Endothelial cell (in vitro differentiated cells): ENCODE measurements at regions not wholly inside any gene's neighbourhood (a gene's known extent, or its start where the extent isn't known, plus 50 kb on each side); places are given as distances from the start of the nearest gene placed in this dataset.
"Not testable (repeated sequence)": the region's sequence is repeated elsewhere in the genome, so short reads cannot be mapped to it uniquely, and the experiment has no call there.

Source experiments
- DNase-seq: peaks from one replicate; pipeline ENCODE4 v3.0.0; 2021; ENCODE audit warnings: low spot score
- H3K27ac Mint-ChIP-seq: one replicate; pipeline ENCODE4 v1.8.0; 2021; ENCODE audit warnings: mixed read lengths, inconsistent platforms; ENCODE audit not compliant: unreplicated experiment
- H3K27me3 Mint-ChIP-seq: one replicate; pipeline ENCODE4 v1.8.0; 2021; ENCODE audit warnings: mild to moderate bottlenecking, moderate library complexity, mixed read lengths, inconsistent platforms; ENCODE audit not compliant: unreplicated experiment
- H3K36me3 Mint-ChIP-seq: one replicate; pipeline ENCODE4 v1.8.0; 2021; ENCODE audit warnings: mild to moderate bottlenecking, low read depth, mixed read lengths, inconsistent platforms; ENCODE audit not compliant: unreplicated experiment
- H3K4me1 Mint-ChIP-seq: one replicate; pipeline ENCODE4 v1.8.0; 2021; ENCODE audit warnings: mild to moderate bottlenecking, mixed read lengths, inconsistent platforms; ENCODE audit not compliant: unreplicated experiment
- H3K4me3 Mint-ChIP-seq: one replicate; pipeline ENCODE4 v1.8.0; 2021; ENCODE audit warnings: mild to moderate bottlenecking, mixed read lengths, inconsistent platforms; ENCODE audit not compliant: unreplicated experiment
- H3K9me3 Mint-ChIP-seq: one replicate; pipeline ENCODE4 v1.8.0; 2021; ENCODE audit warnings: mixed read lengths, inconsistent platforms; ENCODE audit not compliant: unreplicated experiment
- TF ChIP-seq, protein P1 (sequence below): fragments of 200-600 bp; sonication (generic); IDR thresholded peaks from one replicate; pipeline ENCODE4 v1.5.0; 2021; ENCODE audit warnings: antibody characterized with exemption; ENCODE audit not compliant: unreplicated experiment

DNA sequence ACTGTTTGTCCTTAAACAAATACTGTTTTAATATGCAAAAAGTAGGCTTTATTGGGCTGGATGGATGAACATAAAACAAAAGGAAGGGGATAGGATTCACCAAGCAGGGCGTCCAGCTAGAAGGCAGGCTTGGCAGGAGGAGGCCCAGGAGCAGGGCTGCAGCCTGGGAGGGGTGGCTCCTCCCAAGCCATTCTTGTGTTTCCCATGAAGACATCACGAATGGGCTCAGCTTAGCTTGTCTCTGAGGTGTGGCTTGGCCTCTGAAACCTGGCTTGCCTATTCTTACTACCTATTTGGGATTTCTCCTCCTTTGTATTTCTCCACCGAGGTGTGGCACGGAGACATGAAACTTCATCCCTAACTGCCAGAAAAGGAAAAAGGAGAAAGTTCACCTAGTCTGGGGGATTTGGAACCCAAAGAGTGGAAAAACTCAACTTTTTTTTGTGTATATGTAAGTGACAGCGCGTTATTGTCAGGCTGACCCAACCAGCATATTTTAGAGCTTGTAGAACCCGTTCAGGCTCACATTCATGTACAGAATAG lies 481.9 kb upstream of the SPRED2 start:
- no peak overlapping the region for H3K4me3 Mint-ChIP-seq
- TF ChIP-seq, protein P1, sequence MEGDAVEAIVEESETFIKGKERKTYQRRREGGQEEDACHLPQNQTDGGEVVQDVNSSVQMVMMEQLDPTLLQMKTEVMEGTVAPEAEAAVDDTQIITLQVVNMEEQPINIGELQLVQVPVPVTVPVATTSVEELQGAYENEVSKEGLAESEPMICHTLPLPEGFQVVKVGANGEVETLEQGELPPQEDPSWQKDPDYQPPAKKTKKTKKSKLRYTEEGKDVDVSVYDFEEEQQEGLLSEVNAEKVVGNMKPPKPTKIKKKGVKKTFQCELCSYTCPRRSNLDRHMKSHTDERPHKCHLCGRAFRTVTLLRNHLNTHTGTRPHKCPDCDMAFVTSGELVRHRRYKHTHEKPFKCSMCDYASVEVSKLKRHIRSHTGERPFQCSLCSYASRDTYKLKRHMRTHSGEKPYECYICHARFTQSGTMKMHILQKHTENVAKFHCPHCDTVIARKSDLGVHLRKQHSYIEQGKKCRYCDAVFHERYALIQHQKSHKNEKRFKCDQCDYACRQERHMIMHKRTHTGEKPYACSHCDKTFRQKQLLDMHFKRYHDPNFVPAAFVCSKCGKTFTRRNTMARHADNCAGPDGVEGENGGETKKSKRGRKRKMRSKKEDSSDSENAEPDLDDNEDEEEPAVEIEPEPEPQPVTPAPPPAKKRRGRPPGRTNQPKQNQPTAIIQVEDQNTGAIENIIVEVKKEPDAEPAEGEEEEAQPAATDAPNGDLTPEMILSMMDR: no peak
- H3K36me3 Mint-ChIP-seq: no peaks in the 10 kb centered on the region
- peaks cover 3% of the 10 kb centered on the region for H3K4me1 Mint-ChIP-seq
- H3K9me3 Mint-ChIP-seq: no peaks in the 10 kb centered on the region
- DNase-seq: no peak
- H3K27ac Mint-ChIP-seq: no peak overlapping the region
- H3K27me3 Mint-ChIP-seq: no peaks in the 10 kb centered on the region

DNA sequence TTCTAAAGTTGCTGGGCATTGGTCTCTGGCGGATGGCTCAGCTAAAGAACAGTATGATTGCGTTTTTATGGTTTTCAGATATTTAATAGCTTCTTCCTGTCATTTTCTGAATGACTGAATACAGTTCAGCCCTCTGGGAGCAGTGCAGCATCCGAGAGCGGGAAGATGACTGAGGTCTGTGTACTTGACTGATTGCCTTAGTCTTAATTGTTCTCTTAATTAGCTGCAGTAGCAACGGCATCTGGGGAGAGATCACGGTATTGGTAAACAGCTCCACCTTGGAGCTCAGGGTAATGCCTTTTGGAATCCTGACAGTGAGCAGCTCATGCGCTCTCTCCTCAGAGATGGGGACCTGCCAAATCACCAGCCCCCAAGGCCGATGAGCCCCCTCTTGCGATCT lies 481.4 kb upstream of the SPRED2 start:
- no peak for DNase-seq
- Mint-ChIP-seq H3K27ac (no peak overlapping the region), H3K4me1 (peaks cover 7% of the 10 kb centered on the region), H3K9me3 (no peaks in the 10 kb centered on the region), H3K4me3 (no peak overlapping the region), H3K27me3 (no peaks in the 10 kb centered on the region), H3K36me3 (no peaks in the 10 kb centered on the region)
- TF ChIP-seq, protein P1: no peak

DNA sequence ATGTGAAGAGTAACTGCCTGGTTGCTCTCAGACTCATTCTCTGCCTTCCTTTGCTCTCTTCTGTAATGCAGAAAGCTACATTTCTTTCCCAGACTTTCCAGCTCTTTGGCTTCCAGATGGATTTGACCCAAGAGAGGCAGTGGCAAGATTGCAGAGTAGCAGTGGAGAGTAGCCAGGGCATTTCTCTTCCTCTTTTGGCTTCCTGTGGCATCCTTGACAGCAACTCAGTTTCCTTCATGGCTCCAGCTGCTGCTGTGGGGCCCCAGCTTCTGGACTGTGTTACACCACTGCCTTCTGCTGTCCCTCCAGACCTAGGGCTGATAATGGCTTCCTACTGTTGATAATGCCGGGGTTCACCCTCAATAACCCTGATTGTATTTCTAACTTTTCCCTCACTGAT lies 469.4 kb upstream of the SPRED2 start:
- no peaks in the 10 kb centered on the region for H3K9me3 Mint-ChIP-seq
- H3K27me3 Mint-ChIP-seq: no peaks in the 10 kb centered on the region
- TF ChIP-seq, protein P1: no peak

DNA sequence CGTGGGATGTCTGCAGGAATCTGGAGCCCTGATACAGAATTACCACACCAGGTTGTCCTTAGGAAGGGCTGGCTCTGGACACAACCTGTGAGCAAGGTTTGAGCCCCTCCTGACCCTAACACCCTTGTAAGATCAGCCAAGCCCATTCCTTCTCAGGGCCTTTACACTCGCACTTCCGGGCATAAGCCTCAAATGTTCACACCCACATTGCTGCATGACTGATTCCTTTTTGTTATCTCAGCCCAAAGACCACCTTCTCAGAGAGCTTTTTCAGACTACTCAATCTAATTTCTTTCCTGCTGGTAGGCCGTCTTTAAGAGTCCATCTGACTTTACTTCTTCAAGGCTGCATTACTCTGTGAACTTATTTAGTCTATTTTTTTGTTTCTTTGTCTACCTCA lies 464.0 kb upstream of the SPRED2 start:
- Mint-ChIP-seq H3K27ac (no peak overlapping the region), H3K27me3 (no peaks in the 10 kb centered on the region), H3K4me1 (peaks cover 4% of the 10 kb centered on the region), H3K36me3 (no peaks in the 10 kb centered on the region), H3K4me3 (no peak overlapping the region), H3K9me3 (no peaks in the 10 kb centered on the region)
- TF ChIP-seq, protein P1: no peak
- no peak for DNase-seq

More for the DNA sequence above, 469.4 kb upstream of the SPRED2 start:
- no peak for DNase-seq
- peaks cover 12% of the 10 kb centered on the region for H3K4me1 Mint-ChIP-seq
- H3K36me3 Mint-ChIP-seq: no peaks in the 10 kb centered on the region
- no peak overlapping the region for H3K4me3 Mint-ChIP-seq
- H3K27ac Mint-ChIP-seq: no peak overlapping the region

DNA sequence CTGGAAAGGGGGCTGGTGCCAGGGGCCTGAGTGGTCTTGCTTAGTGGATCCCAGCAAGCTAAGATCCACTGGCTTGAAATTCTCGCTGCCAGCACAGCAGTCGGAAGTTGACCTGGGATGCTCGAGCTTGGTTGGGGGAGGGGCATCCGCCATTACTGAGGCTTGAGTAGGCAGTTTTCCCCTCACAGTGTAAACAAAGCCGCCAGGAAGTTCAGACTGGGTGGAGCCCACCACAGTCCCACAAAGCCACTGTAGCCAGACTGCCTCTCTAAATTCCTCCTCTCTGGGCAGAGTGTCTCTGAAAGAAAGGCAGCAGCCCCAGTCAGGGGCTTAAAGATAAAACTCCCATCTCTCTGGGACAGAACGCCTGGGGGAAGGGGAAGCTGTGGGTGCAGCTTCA lies 457.7 kb upstream of the SPRED2 start:
- H3K27me3 Mint-ChIP-seq, H3K4me3 Mint-ChIP-seq, H3K27ac Mint-ChIP-seq, H3K36me3 Mint-ChIP-seq, DNase-seq, H3K4me1 Mint-ChIP-seq, H3K9me3 Mint-ChIP-seq: not testable (repeated sequence)
